Uterus (tissue), 3 donors: ENCODE measurements at regions not wholly inside any gene's neighbourhood (a gene's known extent, or its start where the extent isn't known, plus 50 kb on each side); places are given as distances from the start of the nearest gene placed in this dataset.

ENCODE experiments used
- DNase-seq, 2 donors: peaks; one replicate each; pipeline ENCODE4 v3.0.0-alpha.2; 2019 to 2020
- H3K27ac ChIP-seq, 2 donors: fragments of 200-600 bp; sonication (generic); 1 replicate in 1 of 2; 2 replicates in 1 of 2; pipeline ENCODE4 v1.5.1; 2016 to 2018
- H3K27me3 ChIP-seq, 2 donors: fragments of 200-600 bp; sonication (generic); one replicate each; pipeline ENCODE4 v1.5.1; 2018 to 2019; ENCODE audit warnings: control low read depth in 1 of 2
- H3K36me3 ChIP-seq, 2 donors: fragments of 200-600 bp; sonication (generic); one replicate each; pipeline ENCODE4 v1.5.1; 2019; ENCODE audit warnings: control low read depth in 1 of 2
- H3K4me1 ChIP-seq, 2 donors: fragments of 200-600 bp; sonication (generic); one replicate each; pipeline ENCODE4 v1.5.1; 2018 to 2019; ENCODE audit warnings: control low read depth in 1 of 2
- H3K4me3 ChIP-seq, 2 donors: fragments of 200-600 bp; sonication (generic); 1 replicate in 1 of 2; 2 replicates in 1 of 2; pipeline ENCODE4 v1.5.1; 2018 to 2019; ENCODE audit warnings: mild to moderate bottlenecking in 1 of 2
- H3K9me3 ChIP-seq, 2 donors: fragments of 200-600 bp; sonication (generic); one replicate each; pipeline ENCODE4 v1.5.1; 2019; ENCODE audit warnings: control low read depth in 1 of 2
- CTCF ChIP-seq, 4 experiments: fragments of 200-600 bp in 2 of 4; fragments of 450-650 bp in 2 of 4; sonication (generic) in 2 of 4; IDR thresholded peaks; one replicate each; pipeline ENCODE4 v1.5.1; 2016 to 2019; ENCODE audit warnings: antibody characterized with exemption in 4 of 4, mild to moderate bottlenecking in 2 of 4, moderate library complexity in 1 of 4
- POLR2A ChIP-seq, 2 donors: fragments of 450-650 bp; IDR thresholded peaks; one replicate each; pipeline ENCODE4 v1.6.1; 2016; ENCODE audit warnings: antibody characterized with exemption in 2 of 2, mild to moderate bottlenecking in 1 of 2, moderate library complexity in 1 of 2
- intact Hi-C: fragments of 100-400 bp; cut with DNase I; formaldehyde crosslinking; loops from one replicate; pipeline ENCODE4 v1.15.1; 2023; ENCODE audit warnings: low total_unique reads
- donor health status: DM: yes; HTN: yes; CAD: no.

DNA sequence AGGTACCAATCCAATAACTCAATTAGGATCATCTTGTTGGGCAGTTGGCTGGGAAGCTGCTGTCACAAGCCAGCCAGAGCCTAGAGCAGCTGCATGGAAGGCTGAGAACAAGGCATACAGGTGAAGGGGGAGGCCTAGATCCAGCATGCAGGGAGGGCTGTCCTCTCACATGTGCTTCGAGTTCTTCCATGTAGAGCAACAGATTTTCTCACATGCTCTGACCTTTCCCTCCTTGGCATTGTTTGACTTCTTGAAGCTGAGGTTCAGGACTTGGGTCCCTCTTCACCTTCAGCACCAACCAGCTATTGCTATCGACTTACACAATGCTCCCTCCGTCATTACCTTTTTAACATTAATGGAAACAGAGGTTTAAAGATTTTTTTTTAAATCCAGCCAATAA, 257.7 kb downstream of the ATG4C start:
- no peaks in the 10 kb centered on the region for H3K9me3 ChIP-seq
- DNase-seq, result no peak
- TF ChIP-seq CTCF (IDR thresholded peaks at IDR 0.05) (no peak), POLR2A (IDR thresholded peaks at IDR 0.05) (no peak)
- H3K4me1 ChIP-seq, result no peaks in the 10 kb centered on the region
- H3K27ac ChIP-seq, result no peak overlapping the region
- no peaks in the 10 kb centered on the region for H3K36me3 ChIP-seq
- intact Hi-C loops, result no loop called here
- no peak overlapping the region for H3K4me3 ChIP-seq
- H3K27me3 ChIP-seq, result no peaks in the 10 kb centered on the region

- Histone ChIP-seq H3K9me3 (no peaks in the 10 kb centered on the region), H3K4me1 (no peaks in the 10 kb centered on the region), H3K4me3 (no peak overlapping the region), H3K27me3 (no peaks in the 10 kb centered on the region), H3K36me3 (no peaks in the 10 kb centered on the region), H3K27ac (no peak overlapping the region)
- intact Hi-C loops, result no loop called here
- TF ChIP-seq CTCF (IDR thresholded peaks at IDR 0.05) (no peak), POLR2A (IDR thresholded peaks at IDR 0.05) (no peak)
- DNase-seq, result no peak
These were observed 258.3 kb downstream of the ATG4C start for GRCh38 chr1:63042278-63042677.

DNA sequence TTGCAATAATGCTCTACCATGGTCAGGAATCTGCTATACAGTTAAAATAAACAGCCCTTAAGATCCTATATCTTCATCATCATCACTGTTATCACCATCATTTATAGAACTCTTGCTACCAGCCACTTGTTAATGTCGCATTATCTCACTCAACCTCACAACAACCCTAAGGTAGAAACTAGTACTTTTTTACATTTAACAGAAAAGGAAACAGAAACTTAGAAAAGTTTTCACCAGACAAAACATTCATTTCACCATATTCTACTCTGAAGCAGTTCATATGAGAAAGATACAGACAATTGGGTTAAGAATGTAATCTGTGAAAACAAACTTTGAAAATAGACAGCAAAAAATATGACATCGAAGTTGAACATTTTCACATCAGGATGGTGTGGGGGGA, 262.6 kb downstream of the ATG4C start:
- intact Hi-C loops, result no loop called here
- Histone ChIP-seq H3K27ac (no peak overlapping the region), H3K36me3 (no peaks in the 10 kb centered on the region), H3K4me1 (no peaks in the 10 kb centered on the region), H3K4me3 (no peak overlapping the region), H3K27me3 (no peaks in the 10 kb centered on the region), H3K9me3 (no peaks in the 10 kb centered on the region)
- DNase-seq, result no peak
- TF ChIP-seq CTCF (IDR thresholded peaks at IDR 0.05), result no peak
- no peak for TF ChIP-seq POLR2A (IDR thresholded peaks at IDR 0.05)

DNA sequence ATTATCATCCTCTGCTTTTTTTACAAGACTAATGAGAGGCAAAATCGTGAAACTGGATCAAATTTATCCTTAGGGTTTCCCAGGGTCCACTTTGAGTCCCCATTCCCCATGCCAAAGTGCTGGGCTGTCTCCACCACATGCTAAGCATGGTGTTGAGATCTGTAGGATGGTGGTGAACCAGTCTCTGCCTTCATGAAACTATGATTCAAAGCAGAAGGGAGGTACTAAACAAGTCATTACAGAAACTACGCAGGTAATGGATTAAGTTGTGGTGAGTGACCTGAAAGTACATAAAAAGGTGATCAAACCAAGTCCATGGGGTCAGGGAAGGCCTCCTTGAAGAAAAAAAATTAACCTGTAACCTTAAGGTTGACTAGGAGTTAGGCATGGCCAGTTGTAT, 265.2 kb downstream of the ATG4C start:
- H3K27me3 ChIP-seq, result no peaks in the 10 kb centered on the region
- no peaks in the 10 kb centered on the region for H3K36me3 ChIP-seq
- DNase-seq, result no peak
- H3K9me3 ChIP-seq, result no peaks in the 10 kb centered on the region
- no peak overlapping the region for H3K4me3 ChIP-seq
- intact Hi-C loops, result no loop called here
- no peak overlapping the region for H3K27ac ChIP-seq
- no peak for TF ChIP-seq CTCF (IDR thresholded peaks at IDR 0.05)
- TF ChIP-seq POLR2A (IDR thresholded peaks at IDR 0.05), result no peak
- no peaks in the 10 kb centered on the region for H3K4me1 ChIP-seq

- no peaks in the 10 kb centered on the region for H3K4me1 ChIP-seq
- no peaks in the 10 kb centered on the region for H3K36me3 ChIP-seq
- no peak overlapping the region for H3K27ac ChIP-seq
- H3K9me3 ChIP-seq, result no peaks in the 10 kb centered on the region
- DNase-seq, result no peak
- intact Hi-C loops, result no loop called here
- no peaks in the 10 kb centered on the region for H3K27me3 ChIP-seq
- TF ChIP-seq CTCF (IDR thresholded peaks at IDR 0.05), result no peak
- TF ChIP-seq POLR2A (IDR thresholded peaks at IDR 0.05), result no peak
- no peak overlapping the region for H3K4me3 ChIP-seq
These were observed 267.4 kb downstream of the ATG4C start for GRCh38 chr1:63051356-63051755.
